ENCODE measurements at regions not wholly inside any gene's neighbourhood (a gene's known extent, or its start where the extent isn't known, plus 50 kb on each side); places are given as distances from the start of the nearest gene placed in this dataset.

DNA sequence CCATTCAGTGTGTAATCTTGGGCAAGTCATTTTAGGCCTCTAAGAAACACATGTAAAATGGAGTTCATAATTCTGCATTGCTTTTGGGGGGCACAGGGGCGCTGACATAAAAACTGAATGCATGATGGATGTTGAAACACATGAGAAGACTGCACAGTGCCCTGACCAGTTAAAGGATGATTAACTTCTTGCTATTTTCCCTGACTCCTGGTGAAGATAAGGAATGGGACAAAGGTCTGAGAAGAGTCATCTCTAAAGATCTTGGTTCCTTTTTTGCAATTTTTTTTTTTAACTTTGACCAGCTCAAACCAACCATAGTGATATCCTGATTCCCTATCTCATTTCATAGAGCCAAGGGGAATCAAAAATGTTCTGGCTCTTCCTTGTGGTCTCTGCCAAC, 134.9 kb upstream of the TENM4 start:
- TF ChIP-seq ZNF234 (CRISPR knock-in tag; conservative IDR thresholded peaks at IDR 0.05) (no peak), ATF7-NPFF (CRISPR knock-in tag; IDR thresholded peaks at IDR 0.05; ENCODE audit: low read depth) (no peak), PHF21A (CRISPR knock-in tag; IDR thresholded peaks at IDR 0.05) (no peak), EED (CRISPR knock-in tag; IDR thresholded peaks at IDR 0.05) (no peak), NFYB (CRISPR knock-in tag; IDR thresholded peaks at IDR 0.05) (no peak), GPN1 (CRISPR knock-in tag; IDR thresholded peaks at IDR 0.05; ENCODE audit: borderline replicate concordance) (no peak), NFIC (IDR thresholded peaks at IDR 0.05; ENCODE audit: low read length) (no peak), ZNF230 (CRISPR knock-in tag; IDR thresholded peaks at IDR 0.05) (no peak), SMARCC2 (IDR thresholded peaks at IDR 0.05) (no peak)
- H3K4me3 ChIP-seq (replicated peaks in 1 of 3; ENCODE audit: insufficient read depth in 1 of 3, low read depth in 2 of 3, low read length in 3 of 3), result no peak overlapping the region
- H3K27ac ChIP-seq (ENCODE audit: extremely low read length, insufficient read depth, low read length), result no peak overlapping the region
- H4K20me1 ChIP-seq (ENCODE audit: insufficient read depth, low read length), result no peaks in the 10 kb centered on the region
- H3K27me3 ChIP-seq (ENCODE audit: control insufficient read depth in 1 of 2, insufficient read depth in 2 of 2, low read length in 2 of 2), result no peaks in the 10 kb centered on the region
- H2AFZ ChIP-seq (ENCODE audit: low read length), result no peak overlapping the region
- H3K4me1 ChIP-seq (ENCODE audit: insufficient read depth, low read length), result no peaks in the 10 kb centered on the region
- in situ Hi-C loops (cut with HindIII; ENCODE audit: extremely low pct_ligation_motif_present, low pct_unique_long_range_greater_than_20kb), result no loop called here
- H3K79me2 ChIP-seq (ENCODE audit: insufficient read depth, low read length), result no peaks in the 10 kb centered on the region
- no peak overlapping the region for H3K4me2 ChIP-seq (ENCODE audit: low read depth, low read length)
- intact Hi-C loops (cut with micrococcal nuclease; ENCODE audit: unreplicated experiment), result loop anchor here (5.0 kb wide), 1 partner anchor 663 kb away; no protein-coding TSS in a partner anchor
- ChIA-PET POLR2A (no interaction called here), CTCF (ENCODE audit: low intra/inter-chr PET ratio, low total read pairs) (no interaction called here)
- DNase-seq (ENCODE audit: low spot score) (no peak), ATAC-seq (no peak), FAIRE-seq (no peak)
- no peak overlapping the region for H3K9ac ChIP-seq (ENCODE audit: insufficient read depth, low read depth, low read length)
- no peaks in the 10 kb centered on the region for H3K36me3 ChIP-seq (replicated peaks in 1 of 2; ENCODE audit: control insufficient read depth in 1 of 2, insufficient read depth in 2 of 2, low read length in 2 of 2)
- 0% methylated on average over 1 of the region's 1 CpG for WGBS (ENCODE audit: low lambda C conversion rate)
- BruUV-seq (replicated peaks), result no TSS peak
- H3K9me3 ChIP-seq (ENCODE audit: low read length), result no peaks in the 10 kb centered on the region

DNA sequence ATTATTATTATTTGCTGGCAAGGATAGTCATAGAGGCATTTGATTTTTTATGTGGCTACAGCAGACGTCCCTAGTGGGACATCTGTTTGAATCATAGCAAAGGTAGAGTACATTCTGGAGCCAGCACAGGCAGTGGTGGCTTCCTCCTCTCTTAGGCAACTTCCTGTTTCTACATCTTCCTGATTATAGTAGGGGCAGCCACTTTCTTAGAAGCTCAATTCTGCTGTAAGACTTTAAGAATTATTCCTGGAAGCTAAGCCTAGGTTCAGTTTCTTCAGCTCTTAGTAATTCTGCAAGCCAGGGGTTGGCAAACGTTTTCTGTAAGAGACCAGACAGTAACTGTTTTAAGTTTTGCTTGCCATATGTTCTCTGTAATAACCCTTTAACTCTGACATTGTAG, 129.3 kb upstream of the TENM4 start:
- POLR2A ChIA-PET, result no interaction called here
- Histone ChIP-seq H3K36me3 (replicated peaks in 1 of 2; ENCODE audit: control insufficient read depth in 1 of 2, insufficient read depth in 2 of 2, low read length in 2 of 2) (no peaks in the 10 kb centered on the region), H3K9me3 (ENCODE audit: low read length) (no peaks in the 10 kb centered on the region), H3K4me3 (replicated peaks in 1 of 3; ENCODE audit: insufficient read depth in 1 of 3, low read depth in 2 of 3, low read length in 3 of 3) (no peak overlapping the region), H3K27me3 (ENCODE audit: control insufficient read depth in 1 of 2, insufficient read depth in 2 of 2, low read length in 2 of 2) (no peaks in the 10 kb centered on the region), H3K27ac (ENCODE audit: extremely low read length, insufficient read depth, low read length) (no peak overlapping the region), H3K9ac (ENCODE audit: insufficient read depth, low read depth, low read length) (no peak overlapping the region), H2AFZ (ENCODE audit: low read length) (no peak overlapping the region), H3K4me1 (ENCODE audit: insufficient read depth, low read length) (no peaks in the 10 kb centered on the region), H4K20me1 (ENCODE audit: insufficient read depth, low read length) (no peaks in the 10 kb centered on the region), H3K79me2 (ENCODE audit: insufficient read depth, low read length) (no peaks in the 10 kb centered on the region), H3K4me2 (ENCODE audit: low read depth, low read length) (no peak overlapping the region)
- CTCF ChIA-PET (ENCODE audit: low intra/inter-chr PET ratio, low total read pairs), result no interaction called here
- FAIRE-seq (no peak), ATAC-seq (no peak), DNase-seq (ENCODE audit: low spot score) (no peak)
- intact Hi-C loops (cut with micrococcal nuclease; ENCODE audit: unreplicated experiment) (no loop called here), in situ Hi-C loops (cut with HindIII; ENCODE audit: extremely low pct_ligation_motif_present, low pct_unique_long_range_greater_than_20kb) (no loop called here)
- BruUV-seq (replicated peaks), result no TSS peak
- no peak for TF ChIP-seq ZFP41 (CRISPR knock-in tag; IDR thresholded peaks at IDR 0.05; ENCODE audit: borderline replicate concordance)
- no peak for TF ChIP-seq KAT7 (CRISPR knock-in tag; IDR thresholded peaks at IDR 0.05; ENCODE audit: borderline replicate concordance)
- TF ChIP-seq ZNF776 (CRISPR knock-in tag; IDR thresholded peaks at IDR 0.05), result no peak
- TF ChIP-seq NRL (CRISPR knock-in tag; IDR thresholded peaks at IDR 0.05; ENCODE audit: borderline replicate concordance), result no peak
- TF ChIP-seq KMT2A (CRISPR knock-in tag; IDR thresholded peaks at IDR 0.05), result no peak
- TF ChIP-seq ZFP36L2 (CRISPR knock-in tag; IDR thresholded peaks at IDR 0.05), result no peak
- TF ChIP-seq, protein P1, sequence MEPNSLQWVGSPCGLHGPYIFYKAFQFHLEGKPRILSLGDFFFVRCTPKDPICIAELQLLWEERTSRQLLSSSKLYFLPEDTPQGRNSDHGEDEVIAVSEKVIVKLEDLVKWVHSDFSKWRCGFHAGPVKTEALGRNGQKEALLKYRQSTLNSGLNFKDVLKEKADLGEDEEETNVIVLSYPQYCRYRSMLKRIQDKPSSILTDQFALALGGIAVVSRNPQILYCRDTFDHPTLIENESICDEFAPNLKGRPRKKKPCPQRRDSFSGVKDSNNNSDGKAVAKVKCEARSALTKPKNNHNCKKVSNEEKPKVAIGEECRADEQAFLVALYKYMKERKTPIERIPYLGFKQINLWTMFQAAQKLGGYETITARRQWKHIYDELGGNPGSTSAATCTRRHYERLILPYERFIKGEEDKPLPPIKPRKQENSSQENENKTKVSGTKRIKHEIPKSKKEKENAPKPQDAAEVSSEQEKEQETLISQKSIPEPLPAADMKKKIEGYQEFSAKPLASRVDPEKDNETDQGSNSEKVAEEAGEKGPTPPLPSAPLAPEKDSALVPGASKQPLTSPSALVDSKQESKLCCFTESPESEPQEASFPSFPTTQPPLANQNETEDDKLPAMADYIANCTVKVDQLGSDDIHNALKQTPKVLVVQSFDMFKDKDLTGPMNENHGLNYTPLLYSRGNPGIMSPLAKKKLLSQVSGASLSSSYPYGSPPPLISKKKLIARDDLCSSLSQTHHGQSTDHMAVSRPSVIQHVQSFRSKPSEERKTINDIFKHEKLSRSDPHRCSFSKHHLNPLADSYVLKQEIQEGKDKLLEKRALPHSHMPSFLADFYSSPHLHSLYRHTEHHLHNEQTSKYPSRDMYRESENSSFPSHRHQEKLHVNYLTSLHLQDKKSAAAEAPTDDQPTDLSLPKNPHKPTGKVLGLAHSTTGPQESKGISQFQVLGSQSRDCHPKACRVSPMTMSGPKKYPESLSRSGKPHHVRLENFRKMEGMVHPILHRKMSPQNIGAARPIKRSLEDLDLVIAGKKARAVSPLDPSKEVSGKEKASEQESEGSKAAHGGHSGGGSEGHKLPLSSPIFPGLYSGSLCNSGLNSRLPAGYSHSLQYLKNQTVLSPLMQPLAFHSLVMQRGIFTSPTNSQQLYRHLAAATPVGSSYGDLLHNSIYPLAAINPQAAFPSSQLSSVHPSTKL (CRISPR knock-in tag; IDR thresholded peaks at IDR 0.05), result no peak
- no peak for TF ChIP-seq EEA1 (CRISPR knock-in tag; IDR thresholded peaks at IDR 0.05; ENCODE audit: borderline replicate concordance)
- 2% methylated on average over 2 of the region's 2 CpGs for WGBS (ENCODE audit: low lambda C conversion rate)
